NK-92 (cell line): ENCODE measurements at regions not wholly inside any gene's neighbourhood (a gene's known extent, or its start where the extent isn't known, plus 50 kb on each side); places are given as distances from the start of the nearest gene placed in this dataset.

Source experiments
- DNase-seq: peaks from one replicate; lab custom pipeline; 2025; ENCODE audit not compliant: unreplicated experiment; lab: John Stamatoyannopoulos, UW

GRCh38 chr4:184575306-184575705, 73.9 kb downstream of the CASP3 start:
- no peak for DNase-seq

- no peak for DNase-seq
Observed at GRCh38 chr4:184574861-184575260, 74.4 kb downstream of the CASP3 start.

GRCh38 chr4:184573701-184574100, 75.5 kb downstream of the CASP3 start:
- DNase-seq: no peak

GRCh38 chr4:184568770-184569169, 80.5 kb downstream of the CASP3 start:
- no peak for DNase-seq

- DNase-seq: no peak
Observed at GRCh38 chr4:184563621-184564020, 85.6 kb downstream of the CASP3 start.

GRCh38 chr4:184558996-184559395, 84.6 kb upstream of the IRF2 start:
- no peak for DNase-seq

- peak; percentile 1 for DNase-seq
Observed at GRCh38 chr4:184553891-184554290, 79.5 kb upstream of the IRF2 start.

GRCh38 chr4:184550476-184550875, 76.1 kb upstream of the IRF2 start:
- DNase-seq: no peak

GRCh38 chr4:184548648-184549341, 74.4 kb upstream of the IRF2 start:
- DNase-seq: no peak

GRCh38 chr4:184548316-184548647, 73.9 kb upstream of the IRF2 start:
- no peak for DNase-seq

- DNase-seq: no peak
Observed at GRCh38 chr4:184544788-184545409, 70.5 kb upstream of the IRF2 start.

GRCh38 chr4:184541907-184542306, 67.6 kb upstream of the IRF2 start:
- no peak for DNase-seq

GRCh38 chr4:184540307-184540706, 66.0 kb upstream of the IRF2 start:
- no peak for DNase-seq

GRCh38 chr4:184538023-184538599, 63.8 kb upstream of the IRF2 start:
- DNase-seq: no peak

GRCh38 chr4:184537269-184538022, 63.1 kb upstream of the IRF2 start:
- DNase-seq: peak; percentile 19

GRCh38 chr4:184536881-184537248, 62.5 kb upstream of the IRF2 start:
- DNase-seq: no peak

- no peak for DNase-seq
Observed at GRCh38 chr4:184536065-184536880, 61.9 kb upstream of the IRF2 start.

- no peak for DNase-seq
Observed at GRCh38 chr4:184534511-184535391, 60.4 kb upstream of the IRF2 start.

GRCh38 chr4:184533908-184534307, 59.6 kb upstream of the IRF2 start:
- no peak for DNase-seq

- no peak for DNase-seq
Observed at GRCh38 chr4:184531008-184531407, 56.7 kb upstream of the IRF2 start.
